ENCODE measurements at regions not wholly inside any gene's neighbourhood (a gene's known extent, or its start where the extent isn't known, plus 50 kb on each side); places are given as distances from the start of the nearest gene placed in this dataset.

DNA sequence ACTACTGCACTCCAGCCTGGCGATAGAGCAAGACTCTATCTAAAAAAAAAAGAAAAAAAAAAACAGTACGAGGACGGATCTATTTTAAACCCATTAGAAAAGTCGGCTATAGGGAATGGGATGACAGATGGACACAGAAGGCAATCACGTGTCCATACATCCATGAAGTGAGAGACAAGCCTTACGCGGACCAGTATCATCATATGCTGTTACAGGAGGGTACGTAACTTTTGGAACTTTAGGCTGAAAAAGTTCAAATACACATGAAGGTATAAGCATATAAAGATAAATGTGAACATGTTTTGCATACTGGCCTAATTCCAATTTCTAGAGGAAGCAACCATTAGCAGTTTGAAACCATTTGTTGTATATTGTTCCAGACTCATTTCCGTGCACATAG is 109.8 kb upstream of the EXOC2 start:
- TF ChIP-seq, protein P1, sequence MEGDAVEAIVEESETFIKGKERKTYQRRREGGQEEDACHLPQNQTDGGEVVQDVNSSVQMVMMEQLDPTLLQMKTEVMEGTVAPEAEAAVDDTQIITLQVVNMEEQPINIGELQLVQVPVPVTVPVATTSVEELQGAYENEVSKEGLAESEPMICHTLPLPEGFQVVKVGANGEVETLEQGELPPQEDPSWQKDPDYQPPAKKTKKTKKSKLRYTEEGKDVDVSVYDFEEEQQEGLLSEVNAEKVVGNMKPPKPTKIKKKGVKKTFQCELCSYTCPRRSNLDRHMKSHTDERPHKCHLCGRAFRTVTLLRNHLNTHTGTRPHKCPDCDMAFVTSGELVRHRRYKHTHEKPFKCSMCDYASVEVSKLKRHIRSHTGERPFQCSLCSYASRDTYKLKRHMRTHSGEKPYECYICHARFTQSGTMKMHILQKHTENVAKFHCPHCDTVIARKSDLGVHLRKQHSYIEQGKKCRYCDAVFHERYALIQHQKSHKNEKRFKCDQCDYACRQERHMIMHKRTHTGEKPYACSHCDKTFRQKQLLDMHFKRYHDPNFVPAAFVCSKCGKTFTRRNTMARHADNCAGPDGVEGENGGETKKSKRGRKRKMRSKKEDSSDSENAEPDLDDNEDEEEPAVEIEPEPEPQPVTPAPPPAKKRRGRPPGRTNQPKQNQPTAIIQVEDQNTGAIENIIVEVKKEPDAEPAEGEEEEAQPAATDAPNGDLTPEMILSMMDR (conservative IDR thresholded peaks at IDR 0.05 in 1 of 2, IDR thresholded peaks at IDR 0.05 in 1 of 2; ENCODE audit: low read depth in 1 of 2, low read length in 2 of 2): no peak
- TF ChIP-seq EZH2 (IDR thresholded peaks at IDR 0.05; ENCODE audit: low read length, missing control alignments): no peak
